Activated naive CD8-positive, alpha-beta T cell treated with anti-CD3 and anti-CD28 coated beads, Interleukin-2, amount 10 ng/mL, durations not matched to agents 7 days and 5 days (primary cell): ENCODE measurements at regions not wholly inside any gene's neighbourhood (a gene's known extent, or its start where the extent isn't known, plus 50 kb on each side); places are given as distances from the start of the nearest gene placed in this dataset.

Source experiments
- ATAC-seq: fragments of 150-1000 bp; cut with Tn5 transposase; one replicate; pipeline ENCODE4 v1.10.0; 2021; ENCODE audit warnings: low read depth, moderate library complexity
- POLR2A ChIA-PET: fragments of 350-600 bp; sonication (Branson Sonifier 250); formaldehyde crosslinking; loops from one replicate; lab custom pipeline; 2021; ENCODE audit warnings: antibody characterized with exemption; lab: Charles Lee
- DNase-seq: peaks from one replicate; pipeline ENCODE4 v3.0.0; 2021
- H3K27ac Mint-ChIP-seq: one replicate; pipeline ENCODE4 v1.8.0; 2022; ENCODE audit warnings: mild to moderate bottlenecking, mixed read lengths
- H3K27me3 Mint-ChIP-seq: one replicate; pipeline ENCODE4 v1.8.0; 2022; ENCODE audit warnings: mild to moderate bottlenecking, moderate library complexity, mixed read lengths
- H3K36me3 Mint-ChIP-seq: one replicate; pipeline ENCODE4 v1.8.0; 2021; ENCODE audit warnings: mild to moderate bottlenecking, mixed read lengths
- H3K4me1 Mint-ChIP-seq: one replicate; pipeline ENCODE4 v1.8.0; 2021; ENCODE audit warnings: mixed read lengths
- H3K4me3 Mint-ChIP-seq: one replicate; pipeline ENCODE4 v1.8.0; 2022; ENCODE audit warnings: mild to moderate bottlenecking, moderate library complexity, mixed read lengths
- H3K9me3 Mint-ChIP-seq: one replicate; pipeline ENCODE4 v1.8.0; 2021; ENCODE audit warnings: mixed read lengths

GRCh38 chr4:114208574-114209151 is 229.2 kb upstream of the ARSJ start:
- ATAC-seq: no peak
- Mint-ChIP-seq H3K27ac (no peak overlapping the region), H3K36me3 (no peaks in the 10 kb centered on the region), H3K27me3 (peaks cover 6% of the 10 kb centered on the region), H3K4me3 (no peak overlapping the region), H3K9me3 (no peaks in the 10 kb centered on the region), H3K4me1 (no peaks in the 10 kb centered on the region)
- POLR2A ChIA-PET: no interaction called here
- DNase-seq: no peak

GRCh38 chr4:114209584-114209983 is 230.1 kb upstream of the ARSJ start:
- ATAC-seq (no peak), DNase-seq (no peak)
- POLR2A ChIA-PET: no interaction called here
- Mint-ChIP-seq H3K9me3 (no peaks in the 10 kb centered on the region), H3K36me3 (no peaks in the 10 kb centered on the region), H3K4me3 (no peak overlapping the region), H3K27ac (no peak overlapping the region), H3K27me3 (peaks cover 6% of the 10 kb centered on the region), H3K4me1 (no peaks in the 10 kb centered on the region)

- H3K27ac Mint-ChIP-seq: no peak overlapping the region
- no peak for DNase-seq
- no peaks in the 10 kb centered on the region for H3K4me1 Mint-ChIP-seq
- no peak overlapping the region for H3K4me3 Mint-ChIP-seq
- POLR2A ChIA-PET: no interaction called here
- peaks cover 5% of the 10 kb centered on the region for H3K27me3 Mint-ChIP-seq
- no peaks in the 10 kb centered on the region for H3K36me3 Mint-ChIP-seq
- no peak for ATAC-seq
- no peaks in the 10 kb centered on the region for H3K9me3 Mint-ChIP-seq
These were observed 232.1 kb upstream of the ARSJ start for GRCh38 chr4:114211556-114211955.

- POLR2A ChIA-PET: no interaction called here
- ATAC-seq (no peak), DNase-seq (no peak)
- H3K36me3 Mint-ChIP-seq: no peaks in the 10 kb centered on the region
- no peak overlapping the region for H3K27ac Mint-ChIP-seq
- no peaks in the 10 kb centered on the region for H3K4me1 Mint-ChIP-seq
- H3K27me3 Mint-ChIP-seq: no peaks in the 10 kb centered on the region
- no peak overlapping the region for H3K4me3 Mint-ChIP-seq
- H3K9me3 Mint-ChIP-seq: no peaks in the 10 kb centered on the region
These were observed 237.8 kb upstream of the ARSJ start for GRCh38 chr4:114217150-114217817.

- H3K4me3 Mint-ChIP-seq: no peak overlapping the region
- H3K4me1 Mint-ChIP-seq: no peaks in the 10 kb centered on the region
- no peak for DNase-seq
- no peak for ATAC-seq
- no peaks in the 10 kb centered on the region for H3K27me3 Mint-ChIP-seq
- no peaks in the 10 kb centered on the region for H3K36me3 Mint-ChIP-seq
- H3K9me3 Mint-ChIP-seq: no peaks in the 10 kb centered on the region
- POLR2A ChIA-PET: no interaction called here
- no peak overlapping the region for H3K27ac Mint-ChIP-seq
These were observed 244.1 kb upstream of the ARSJ start for GRCh38 chr4:114223580-114223979.

GRCh38 chr4:114225436-114225835 is 246.0 kb upstream of the ARSJ start:
- POLR2A ChIA-PET: no interaction called here
- ATAC-seq: no peak
- no peaks in the 10 kb centered on the region for H3K4me1 Mint-ChIP-seq
- no peak overlapping the region for H3K27ac Mint-ChIP-seq
- no peaks in the 10 kb centered on the region for H3K9me3 Mint-ChIP-seq
- no peaks in the 10 kb centered on the region for H3K27me3 Mint-ChIP-seq
- DNase-seq: no peak
- no peak overlapping the region for H3K4me3 Mint-ChIP-seq
- no peaks in the 10 kb centered on the region for H3K36me3 Mint-ChIP-seq

- Mint-ChIP-seq H3K27ac (no peak overlapping the region), H3K36me3 (no peaks in the 10 kb centered on the region), H3K27me3 (no peaks in the 10 kb centered on the region), H3K9me3 (no peaks in the 10 kb centered on the region), H3K4me3 (no peak overlapping the region), H3K4me1 (no peaks in the 10 kb centered on the region)
- ATAC-seq (no peak), DNase-seq (no peak)
- POLR2A ChIA-PET: no interaction called here
These were observed 246.7 kb upstream of the ARSJ start for GRCh38 chr4:114226179-114226578.

- no peak overlapping the region for H3K27ac Mint-ChIP-seq
- no peaks in the 10 kb centered on the region for H3K4me1 Mint-ChIP-seq
- no peaks in the 10 kb centered on the region for H3K27me3 Mint-ChIP-seq
- no peak overlapping the region for H3K4me3 Mint-ChIP-seq
- no peaks in the 10 kb centered on the region for H3K9me3 Mint-ChIP-seq
- POLR2A ChIA-PET: no interaction called here
- H3K36me3 Mint-ChIP-seq: no peaks in the 10 kb centered on the region
- DNase-seq: no peak
- no peak for ATAC-seq
These were observed 247.7 kb upstream of the ARSJ start for GRCh38 chr4:114226968-114227760.

GRCh38 chr4:114229706-114230105 is 250.3 kb upstream of the ARSJ start:
- Mint-ChIP-seq H3K9me3 (no peaks in the 10 kb centered on the region), H3K4me1 (no peaks in the 10 kb centered on the region), H3K4me3 (no peak overlapping the region), H3K27me3 (no peaks in the 10 kb centered on the region), H3K27ac (no peak overlapping the region), H3K36me3 (no peaks in the 10 kb centered on the region)
- no peak for ATAC-seq
- POLR2A ChIA-PET: no interaction called here
- DNase-seq: no peak

GRCh38 chr4:114236171-114236769 is 256.8 kb upstream of the ARSJ start:
- Mint-ChIP-seq H3K27ac (no peak overlapping the region), H3K9me3 (no peaks in the 10 kb centered on the region), H3K36me3 (no peaks in the 10 kb centered on the region), H3K27me3 (no peaks in the 10 kb centered on the region), H3K4me1 (no peaks in the 10 kb centered on the region), H3K4me3 (no peak overlapping the region)
- ATAC-seq (no peak), DNase-seq (no peak)
- POLR2A ChIA-PET: no interaction called here

- H3K4me1 Mint-ChIP-seq: no peaks in the 10 kb centered on the region
- ATAC-seq: no peak
- POLR2A ChIA-PET: no interaction called here
- DNase-seq: no peak
- H3K27ac Mint-ChIP-seq: no peak overlapping the region
- no peak overlapping the region for H3K4me3 Mint-ChIP-seq
- H3K27me3 Mint-ChIP-seq: no peaks in the 10 kb centered on the region
- no peaks in the 10 kb centered on the region for H3K9me3 Mint-ChIP-seq
- no peaks in the 10 kb centered on the region for H3K36me3 Mint-ChIP-seq
These were observed 258.6 kb upstream of the ARSJ start for GRCh38 chr4:114237997-114238396.

GRCh38 chr4:114249561-114249960 is 270.1 kb upstream of the ARSJ start:
- Mint-ChIP-seq H3K36me3 (no peaks in the 10 kb centered on the region), H3K27ac (no peak overlapping the region), H3K4me1 (no peaks in the 10 kb centered on the region), H3K27me3 (peaks cover 3% of the 10 kb centered on the region), H3K4me3 (no peak overlapping the region), H3K9me3 (peaks cover 8% of the 10 kb centered on the region)
- DNase-seq (no peak), ATAC-seq (no peak)
- POLR2A ChIA-PET: no interaction called here

- DNase-seq (no peak), ATAC-seq (no peak)
- no peak overlapping the region for H3K27ac Mint-ChIP-seq
- POLR2A ChIA-PET: no interaction called here
- H3K4me3 Mint-ChIP-seq: no peak overlapping the region
- H3K4me1 Mint-ChIP-seq: no peaks in the 10 kb centered on the region
- peaks cover 3% of the 10 kb centered on the region for H3K27me3 Mint-ChIP-seq
- H3K9me3 Mint-ChIP-seq: peaks cover 8% of the 10 kb centered on the region
- H3K36me3 Mint-ChIP-seq: no peaks in the 10 kb centered on the region
These were observed 270.5 kb upstream of the ARSJ start for GRCh38 chr4:114249976-114250375.
